B cell (primary cell): ENCODE measurements at regions not wholly inside any gene's neighbourhood (a gene's known extent, or its start where the extent isn't known, plus 50 kb on each side); places are given as distances from the start of the nearest gene placed in this dataset.

Experiments used
- EZH2 ChIP-seq: IDR thresholded peaks from 2 replicates; pipeline ENCODE4 v1.6.1; 2012; ENCODE audit warnings: borderline replicate concordance, low read depth, mild to moderate bottlenecking, moderate library complexity, low read length; ENCODE audit not compliant: insufficient read depth, poor library complexity, severe bottlenecking
- TF ChIP-seq, protein P1 (sequence below): fragments of 200-600 bp; IDR thresholded peaks from one replicate; pipeline ENCODE4 v1.8.0; 2022; ENCODE audit warnings: antibody characterized with exemption, mild to moderate bottlenecking

- TF ChIP-seq, protein P1, sequence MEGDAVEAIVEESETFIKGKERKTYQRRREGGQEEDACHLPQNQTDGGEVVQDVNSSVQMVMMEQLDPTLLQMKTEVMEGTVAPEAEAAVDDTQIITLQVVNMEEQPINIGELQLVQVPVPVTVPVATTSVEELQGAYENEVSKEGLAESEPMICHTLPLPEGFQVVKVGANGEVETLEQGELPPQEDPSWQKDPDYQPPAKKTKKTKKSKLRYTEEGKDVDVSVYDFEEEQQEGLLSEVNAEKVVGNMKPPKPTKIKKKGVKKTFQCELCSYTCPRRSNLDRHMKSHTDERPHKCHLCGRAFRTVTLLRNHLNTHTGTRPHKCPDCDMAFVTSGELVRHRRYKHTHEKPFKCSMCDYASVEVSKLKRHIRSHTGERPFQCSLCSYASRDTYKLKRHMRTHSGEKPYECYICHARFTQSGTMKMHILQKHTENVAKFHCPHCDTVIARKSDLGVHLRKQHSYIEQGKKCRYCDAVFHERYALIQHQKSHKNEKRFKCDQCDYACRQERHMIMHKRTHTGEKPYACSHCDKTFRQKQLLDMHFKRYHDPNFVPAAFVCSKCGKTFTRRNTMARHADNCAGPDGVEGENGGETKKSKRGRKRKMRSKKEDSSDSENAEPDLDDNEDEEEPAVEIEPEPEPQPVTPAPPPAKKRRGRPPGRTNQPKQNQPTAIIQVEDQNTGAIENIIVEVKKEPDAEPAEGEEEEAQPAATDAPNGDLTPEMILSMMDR: no peak
- no peak for TF ChIP-seq EZH2
Observed at GRCh38 chr6:92942549-92942948, 476.8 kb downstream of the EPHA7 start.
